HG03469 (cell line): ENCODE measurements at regions not wholly inside any gene's neighbourhood (a gene's known extent, or its start where the extent isn't known, plus 50 kb on each side); places are given as distances from the start of the nearest gene placed in this dataset.

Experiments used
- ATAC-seq: cut with Tn5 transposase; IDR thresholded peaks from one replicate; pipeline ENCODE4 v1.9.1; 2021; ENCODE audit warnings: mild to moderate bottlenecking, moderate library complexity, moderate number of reproducible peaks; ENCODE audit not compliant: unreplicated experiment

- no peak for ATAC-seq
These were observed 170.0 kb upstream of the NR5A2 start for GRCh38 chr1:199857516-199857915.

GRCh38 chr1:199858171-199858570 lies 169.3 kb upstream of the NR5A2 start:
- no peak for ATAC-seq

- ATAC-seq, result no peak
These were observed 168.7 kb upstream of the NR5A2 start for GRCh38 chr1:199858856-199859255.

- no peak for ATAC-seq
These were observed 168.0 kb upstream of the NR5A2 start for GRCh38 chr1:199859491-199859933.

GRCh38 chr1:199861020-199861795 lies 166.3 kb upstream of the NR5A2 start:
- ATAC-seq, result no peak

GRCh38 chr1:199862047-199862446 lies 165.5 kb upstream of the NR5A2 start:
- ATAC-seq, result no peak

GRCh38 chr1:199866210-199866617 lies 161.3 kb upstream of the NR5A2 start:
- no peak for ATAC-seq

- no peak for ATAC-seq
These were observed 159.9 kb upstream of the NR5A2 start for GRCh38 chr1:199867601-199868000.

GRCh38 chr1:199868777-199869176 lies 158.7 kb upstream of the NR5A2 start:
- ATAC-seq, result no peak

GRCh38 chr1:199875337-199875736 lies 152.2 kb upstream of the NR5A2 start:
- no peak for ATAC-seq

GRCh38 chr1:199875856-199876255 lies 151.7 kb upstream of the NR5A2 start:
- no peak for ATAC-seq

GRCh38 chr1:199877526-199878384 lies 149.8 kb upstream of the NR5A2 start:
- ATAC-seq, result no peak

GRCh38 chr1:199878823-199879222 lies 148.7 kb upstream of the NR5A2 start:
- ATAC-seq, result no peak

GRCh38 chr1:199898654-199899053 lies 128.9 kb upstream of the NR5A2 start:
- no peak for ATAC-seq

- ATAC-seq, result no peak
These were observed 126.2 kb upstream of the NR5A2 start for GRCh38 chr1:199901341-199901740.

- no peak for ATAC-seq
These were observed 120.1 kb upstream of the NR5A2 start for GRCh38 chr1:199907361-199907760.

- ATAC-seq, result no peak
These were observed 118.4 kb upstream of the NR5A2 start for GRCh38 chr1:199909137-199909536.

GRCh38 chr1:199913318-199913717 lies 114.2 kb upstream of the NR5A2 start:
- no peak for ATAC-seq

- ATAC-seq, result no peak
These were observed 113.0 kb upstream of the NR5A2 start for GRCh38 chr1:199914546-199914945.

GRCh38 chr1:199918196-199918769 lies 109.2 kb upstream of the NR5A2 start:
- ATAC-seq, result no peak

GRCh38 chr1:199920635-199921034 lies 106.9 kb upstream of the NR5A2 start:
- ATAC-seq, result no peak

- ATAC-seq, result no peak
These were observed 98.0 kb upstream of the NR5A2 start for GRCh38 chr1:199929556-199929955.
